Natural killer cell (primary cell): ENCODE measurements at regions not wholly inside any gene's neighbourhood (a gene's known extent, or its start where the extent isn't known, plus 50 kb on each side); places are given as distances from the start of the nearest gene placed in this dataset.

Experiments
- ATAC-seq, 3 donors: fragments of 150-1000 bp in 2 of 3; fragments of 200-7000 bp in 1 of 3; cut with Tn5 transposase; 1 replicate in 1 of 3; 2 replicates in 2 of 3; pipeline ENCODE4 v1.10.0; 2021; ENCODE audit warnings: mild to moderate bottlenecking in 2 of 3, moderate library complexity in 2 of 3
- DNase-seq, 2 donors: peaks; one replicate each; pipeline versions ENCODE4 v3.0.0 to v3.0.0-alpha.2; 2013 to 2021; ENCODE audit warnings: mixed read lengths in 1 of 2
- H3K27ac ChIP-seq: one replicate; pipeline ENCODE4 v1.5.1; 2013; ENCODE audit warnings: mild to moderate bottlenecking, low read length
- H3K27me3 ChIP-seq: one replicate; pipeline ENCODE4 v1.6.1; 2013; ENCODE audit warnings: low read length; ENCODE audit not compliant: control insufficient read depth, insufficient read depth
- H3K36me3 ChIP-seq: one replicate; pipeline ENCODE4 v1.6.1; 2013; ENCODE audit warnings: low read length; ENCODE audit not compliant: control insufficient read depth, insufficient read depth
- H3K4me1 ChIP-seq: one replicate; pipeline ENCODE4 v1.6.1; 2013; ENCODE audit warnings: low read length; ENCODE audit not compliant: control insufficient read depth, insufficient read depth
- H3K4me3 ChIP-seq: one replicate; pipeline ENCODE4 v1.5.1; 2013; ENCODE audit warnings: low read length
- H3K9me3 ChIP-seq: one replicate; pipeline ENCODE4 v1.6.1; 2013; ENCODE audit warnings: low read length; ENCODE audit not compliant: control insufficient read depth, insufficient read depth
- H3K27ac Mint-ChIP-seq, 2 donors: one replicate each; pipeline ENCODE4 v1.8.0; 2022; ENCODE audit warnings: mild to moderate bottlenecking in 2 of 2, mixed read lengths in 2 of 2, moderate library complexity in 1 of 2
- H3K27me3 Mint-ChIP-seq, 2 donors: one replicate each; pipeline ENCODE4 v1.8.0; 2022; ENCODE audit warnings: low read depth in 2 of 2, mixed read lengths in 2 of 2
- H3K36me3 Mint-ChIP-seq: one replicate; pipeline ENCODE4 v1.8.0; 2022; ENCODE audit warnings: mixed read lengths
- H3K4me1 Mint-ChIP-seq, 2 donors: one replicate each; pipeline ENCODE4 v1.8.0; 2022; ENCODE audit warnings: mixed read lengths in 2 of 2
- H3K4me3 Mint-ChIP-seq: one replicate; pipeline ENCODE4 v1.8.0; 2022; ENCODE audit warnings: mild to moderate bottlenecking, moderate library complexity, mixed read lengths
- H3K9me3 Mint-ChIP-seq, 2 donors: one replicate each; pipeline ENCODE4 v1.8.0; 2022; ENCODE audit warnings: mixed read lengths in 2 of 2
- CTCF ChIP-seq: fragments of 200-600 bp; IDR thresholded peaks from one replicate; pipeline ENCODE4 v1.8.0; 2022; ENCODE audit warnings: antibody characterized with exemption
- WGBS: methylation state at CpG from one replicate; pipeline ENCODE4 v1.1.7; 2013; ENCODE audit warnings: missing lambda C conversion rate; ENCODE audit not compliant: insufficient coverage; 5-methylcytosine and 5-hydroxymethylcytosine counted together
- intact Hi-C: fragments of 100-400 bp; cut with micrococcal nuclease; formaldehyde crosslinking; loops from one replicate; pipeline ENCODE4 v1.14.2; 2022

DNA sequence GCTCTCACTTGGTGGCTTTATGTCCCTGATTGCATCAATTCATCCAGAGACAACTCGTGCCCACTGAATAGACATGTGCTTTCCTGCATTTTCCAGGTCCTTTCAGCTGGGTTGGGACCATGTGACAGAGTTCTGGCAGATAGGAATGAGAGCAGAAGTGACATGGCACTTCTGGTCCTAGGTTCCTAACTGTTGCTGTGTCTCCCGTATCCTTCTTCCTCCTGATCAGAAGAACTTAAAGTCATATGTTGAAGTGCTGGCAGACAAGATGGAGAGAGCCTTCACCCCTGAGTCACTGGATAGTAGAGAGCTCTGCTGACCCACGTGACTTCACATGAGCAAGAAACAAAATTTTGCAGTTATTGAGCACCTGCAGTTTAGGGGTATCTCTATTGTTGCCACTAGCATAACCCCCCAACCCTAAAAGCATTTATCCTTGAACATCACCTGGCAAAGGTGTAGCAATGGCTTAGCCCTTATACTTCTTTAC, 80.0 kb downstream of the NREP start:
- ATAC-seq: no peak
- WGBS: 71% methylated on average over 3 of the region's 3 CpGs

DNA sequence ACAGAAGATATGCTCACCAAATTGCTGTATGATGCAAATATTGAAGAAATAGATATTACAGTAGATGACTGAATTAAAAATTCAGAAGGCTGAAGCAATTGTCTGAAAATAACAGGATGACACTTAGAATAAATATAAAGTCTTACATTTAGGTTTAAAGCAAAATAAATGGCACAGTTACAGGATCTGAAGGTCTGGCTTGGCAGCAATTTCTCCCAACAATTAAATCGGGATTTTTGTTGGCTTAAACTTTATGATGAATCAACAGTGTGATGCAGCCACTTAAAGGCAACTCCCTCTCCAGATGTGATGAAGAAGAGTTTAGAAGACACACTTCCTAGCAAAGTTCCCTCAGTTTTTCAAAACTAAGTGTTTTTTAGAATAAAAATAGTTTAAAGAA, 80.5 kb downstream of the NREP start:
- H3K27me3 Mint-ChIP-seq: peaks cover 7 to 14% of the 10 kb centered on the region in 2 donors
- H3K9me3 Mint-ChIP-seq: no peaks in the 10 kb centered on the region
- H3K27ac Mint-ChIP-seq: no peak overlapping the region
- H3K4me3 ChIP-seq: no peak overlapping the region
- H3K4me1 Mint-ChIP-seq: no peaks in the 10 kb centered on the region
- WGBS: no CpG with 5 or more reads among the region's 1 CpG
- H3K36me3 Mint-ChIP-seq: no peaks in the 10 kb centered on the region
- no peak for DNase-seq
- no peaks in the 10 kb centered on the region for H3K27me3 ChIP-seq
- H3K27ac ChIP-seq: no peak overlapping the region
- H3K9me3 ChIP-seq: no peaks in the 10 kb centered on the region
- H3K4me1 ChIP-seq: no peaks in the 10 kb centered on the region
- TF ChIP-seq CTCF: no peak
- ATAC-seq: no peak
- H3K36me3 ChIP-seq: no peaks in the 10 kb centered on the region
- intact Hi-C loops: no loop called here
- no peak overlapping the region for H3K4me3 Mint-ChIP-seq

More for the DNA sequence above, 80.0 kb downstream of the NREP start:
- H3K9me3 Mint-ChIP-seq: no peaks in the 10 kb centered on the region
- no peaks in the 10 kb centered on the region for H3K36me3 Mint-ChIP-seq
- Histone ChIP-seq H3K9me3 (no peaks in the 10 kb centered on the region), H3K4me1 (no peaks in the 10 kb centered on the region), H3K27ac (no peak overlapping the region), H3K4me3 (no peak overlapping the region), H3K27me3 (no peaks in the 10 kb centered on the region), H3K36me3 (no peaks in the 10 kb centered on the region)
- no peak overlapping the region for H3K4me3 Mint-ChIP-seq
- intact Hi-C loops: no loop called here
- TF ChIP-seq CTCF: no peak
- H3K27ac Mint-ChIP-seq: no peak overlapping the region
- H3K4me1 Mint-ChIP-seq: no peaks in the 10 kb centered on the region
- DNase-seq: no peak
- peaks cover 7 to 14% of the 10 kb centered on the region in 2 donors for H3K27me3 Mint-ChIP-seq

- H3K27me3 ChIP-seq: no peaks in the 10 kb centered on the region
- Mint-ChIP-seq H3K9me3 (no peaks in the 10 kb centered on the region), H3K4me1 (no peaks in the 10 kb centered on the region), H3K27ac (no peak overlapping the region), H3K36me3 (no peaks in the 10 kb centered on the region), H3K4me3 (no peak overlapping the region), H3K27me3 (peaks cover 3 to 14% of the 10 kb centered on the region in 2 donors)
- H3K4me1 ChIP-seq: no peaks in the 10 kb centered on the region
- H3K4me3 ChIP-seq: no peak overlapping the region
- no peaks in the 10 kb centered on the region for H3K36me3 ChIP-seq
- no peaks in the 10 kb centered on the region for H3K9me3 ChIP-seq
- DNase-seq (no peak), ATAC-seq (no peak)
- H3K27ac ChIP-seq: no peak overlapping the region
- intact Hi-C loops: no loop called here
- no peak for TF ChIP-seq CTCF
- WGBS: 81% methylated on average over 2 of the region's 2 CpGs
Measured at GRCh38 chr5:111675201-111675934, 81.6 kb downstream of the NREP start.
